Nephron (organoid): ENCODE measurements at regions not wholly inside any gene's neighbourhood (a gene's known extent, or its start where the extent isn't known, plus 50 kb on each side); places are given as distances from the start of the nearest gene placed in this dataset.
"Not testable (repeated sequence)": the region's sequence is repeated elsewhere in the genome, so short reads cannot be mapped to it uniquely, and the experiment has no call there.

Experiments
- H3K27ac Mint-ChIP-seq, 3 experiments: 2 replicates each; pipeline ENCODE4 v1.8.0; 2020; ENCODE audit warnings: mixed read lengths in 3 of 3, mild to moderate bottlenecking in 2 of 3, moderate library complexity in 1 of 3
- H3K27me3 Mint-ChIP-seq: 2 replicates; pipeline ENCODE4 v1.8.0; 2021; ENCODE audit warnings: low read depth, mild to moderate bottlenecking, moderate library complexity, mixed read lengths
- H3K36me3 Mint-ChIP-seq: 2 replicates; pipeline ENCODE4 v1.8.0; 2020; ENCODE audit warnings: low read depth, mixed read lengths
- H3K4me1 Mint-ChIP-seq: 2 replicates; pipeline ENCODE4 v1.8.0; 2020; ENCODE audit warnings: mixed read lengths
- H3K4me3 Mint-ChIP-seq, 3 experiments: 2 replicates each; pipeline ENCODE4 v1.8.0; 2020; ENCODE audit warnings: mild to moderate bottlenecking in 3 of 3, mixed read lengths in 3 of 3, moderate library complexity in 2 of 3
- H3K9me3 Mint-ChIP-seq: 2 replicates; pipeline ENCODE4 v1.8.0; 2020; ENCODE audit warnings: mixed read lengths
- CTCF ChIP-seq, 3 experiments: fragments of 200-600 bp; sonication (generic); IDR thresholded peaks; one replicate each; pipeline ENCODE4 v1.5.0; 2021; ENCODE audit warnings: antibody characterized with exemption in 3 of 3; ENCODE audit not compliant: unreplicated experiment in 3 of 3

GRCh38 chr9:7653262-7653661 lies 146.3 kb downstream of the DMAC1 start:
- no peak overlapping the region for H3K4me3 Mint-ChIP-seq
- H3K27ac Mint-ChIP-seq, result no peak overlapping the region
- no peaks in the 10 kb centered on the region for H3K4me1 Mint-ChIP-seq
- TF ChIP-seq CTCF (IDR thresholded peaks at IDR 0.05; ENCODE audit: unreplicated experiment in 3 of 3), result no peak
- H3K9me3 Mint-ChIP-seq, result peaks cover 2% of the 10 kb centered on the region
- H3K27me3 Mint-ChIP-seq, result no peaks in the 10 kb centered on the region
- H3K36me3 Mint-ChIP-seq, result no peaks in the 10 kb centered on the region

GRCh38 chr9:7640231-7640630 lies 159.3 kb downstream of the DMAC1 start:
- Mint-ChIP-seq H3K4me3 (no peak overlapping the region), H3K36me3 (no peaks in the 10 kb centered on the region), H3K4me1 (no peaks in the 10 kb centered on the region), H3K9me3 (peaks cover 8% of the 10 kb centered on the region), H3K27me3 (no peaks in the 10 kb centered on the region), H3K27ac (no peak overlapping the region)
- no peak for TF ChIP-seq CTCF (IDR thresholded peaks at IDR 0.05; ENCODE audit: unreplicated experiment in 3 of 3)

GRCh38 chr9:7639471-7639870 lies 160.1 kb downstream of the DMAC1 start:
- Mint-ChIP-seq H3K4me3 (no peak overlapping the region), H3K27me3 (no peaks in the 10 kb centered on the region), H3K4me1 (no peaks in the 10 kb centered on the region), H3K36me3 (no peaks in the 10 kb centered on the region), H3K9me3 (peaks cover 6% of the 10 kb centered on the region), H3K27ac (no peak overlapping the region)
- TF ChIP-seq CTCF (IDR thresholded peaks at IDR 0.05; ENCODE audit: unreplicated experiment in 3 of 3), result no peak

GRCh38 chr9:7636838-7637467 lies 162.6 kb downstream of the DMAC1 start:
- H3K9me3 Mint-ChIP-seq, result no peaks in the 10 kb centered on the region
- H3K27me3 Mint-ChIP-seq, result no peaks in the 10 kb centered on the region
- no peak overlapping the region for H3K4me3 Mint-ChIP-seq
- TF ChIP-seq CTCF (IDR thresholded peaks at IDR 0.05; ENCODE audit: unreplicated experiment in 3 of 3), result no peak
- no peaks in the 10 kb centered on the region for H3K36me3 Mint-ChIP-seq
- H3K27ac Mint-ChIP-seq, result no peak overlapping the region
- H3K4me1 Mint-ChIP-seq, result no peaks in the 10 kb centered on the region

GRCh38 chr9:7636309-7636708 lies 163.3 kb downstream of the DMAC1 start:
- Mint-ChIP-seq H3K27ac (no peak overlapping the region), H3K27me3 (no peaks in the 10 kb centered on the region), H3K9me3 (peaks cover 3% of the 10 kb centered on the region), H3K36me3 (no peaks in the 10 kb centered on the region), H3K4me3 (no peak overlapping the region), H3K4me1 (no peaks in the 10 kb centered on the region)
- no peak for TF ChIP-seq CTCF (IDR thresholded peaks at IDR 0.05; ENCODE audit: unreplicated experiment in 3 of 3)

GRCh38 chr9:7626571-7627029 lies 173.0 kb downstream of the DMAC1 start:
- H3K27me3 Mint-ChIP-seq, H3K36me3 Mint-ChIP-seq, H3K27ac Mint-ChIP-seq, H3K4me3 Mint-ChIP-seq, H3K4me1 Mint-ChIP-seq: not testable (repeated sequence)
- H3K9me3 Mint-ChIP-seq, result peaks cover 26% of the 10 kb centered on the region
